OCI-M2 (cell line): ENCODE measurements at regions not wholly inside any gene's neighbourhood (a gene's known extent, or its start where the extent isn't known, plus 50 kb on each side); places are given as distances from the start of the nearest gene placed in this dataset.

Source experiments
- DNase-seq: peaks from one replicate; lab custom pipeline; 2025; ENCODE audit not compliant: unreplicated experiment; lab: John Stamatoyannopoulos, UW

- no peak for DNase-seq
Measured at GRCh38 chr20:21033817-21034216, 72.3 kb downstream of the LINC00237 start.

GRCh38 chr20:21031666-21032065 lies 74.5 kb downstream of the LINC00237 start:
- DNase-seq = no peak

GRCh38 chr20:21029341-21029740 lies 76.8 kb downstream of the LINC00237 start:
- no peak for DNase-seq

DNA sequence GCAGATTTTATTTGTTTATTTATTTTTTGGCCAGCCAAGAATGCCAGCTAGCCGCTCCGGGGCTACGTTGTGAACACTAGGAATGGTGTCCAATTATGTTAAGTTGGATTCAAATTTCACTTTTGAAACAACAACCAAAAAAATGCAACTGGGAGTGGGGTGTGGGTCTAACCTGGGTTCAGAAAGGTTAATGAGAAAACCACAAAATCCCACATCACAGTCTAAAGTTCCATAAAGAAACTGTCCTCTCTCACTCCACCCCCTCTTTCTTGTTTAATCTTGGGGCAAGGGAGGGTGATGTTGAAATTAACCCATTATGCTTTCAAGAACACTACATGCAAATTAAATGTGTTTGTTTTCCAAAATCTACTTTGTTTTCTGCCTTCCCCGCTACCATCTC lies 77.2 kb downstream of the LINC00237 start:
- no peak for DNase-seq

DNA sequence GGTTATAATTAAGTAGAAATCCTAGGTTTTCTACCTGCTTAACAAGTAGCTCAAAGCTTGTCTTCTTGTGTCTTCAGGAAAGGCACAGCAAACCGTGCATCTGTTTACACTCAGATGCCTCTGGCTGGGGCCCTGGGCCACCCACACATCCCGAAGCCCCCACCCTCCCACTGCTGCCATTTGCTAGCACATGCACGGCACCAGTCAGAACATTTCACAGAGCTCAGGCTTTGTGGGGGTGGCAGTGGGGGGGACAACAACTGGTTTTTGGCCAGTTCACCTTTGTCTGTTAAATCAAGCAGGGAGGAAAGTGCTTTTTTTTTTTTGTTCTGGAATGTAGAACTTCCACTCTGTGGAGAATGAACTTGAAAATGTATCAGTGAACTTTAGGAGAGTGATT lies 77.7 kb downstream of the LINC00237 start:
- no peak for DNase-seq

DNA sequence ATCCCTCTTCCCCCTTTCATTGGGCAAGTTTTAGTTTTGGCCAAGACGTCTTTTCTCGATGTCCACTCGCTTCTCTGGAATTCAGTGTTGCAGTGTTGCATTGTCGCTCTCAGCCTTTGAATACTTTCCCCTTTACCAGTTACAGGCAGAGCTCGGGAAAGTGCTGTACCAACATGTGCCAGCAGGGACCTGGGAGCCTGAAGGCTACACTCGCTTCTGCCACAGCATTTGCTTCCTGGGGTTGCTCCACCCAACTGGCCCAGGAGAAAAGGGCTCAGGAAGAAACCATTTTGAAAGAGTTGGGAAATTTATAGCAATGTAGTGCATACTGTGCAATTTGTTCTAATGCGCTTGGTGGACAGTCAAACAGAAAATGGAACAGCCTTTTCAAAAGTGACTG lies 78.6 kb downstream of the LINC00237 start:
- no peak for DNase-seq

- no peak for DNase-seq
Measured at GRCh38 chr20:21026951-21027350, 79.2 kb downstream of the LINC00237 start.

- DNase-seq = no peak
Measured at GRCh38 chr20:21024420-21024819, 81.7 kb downstream of the LINC00237 start.

DNA sequence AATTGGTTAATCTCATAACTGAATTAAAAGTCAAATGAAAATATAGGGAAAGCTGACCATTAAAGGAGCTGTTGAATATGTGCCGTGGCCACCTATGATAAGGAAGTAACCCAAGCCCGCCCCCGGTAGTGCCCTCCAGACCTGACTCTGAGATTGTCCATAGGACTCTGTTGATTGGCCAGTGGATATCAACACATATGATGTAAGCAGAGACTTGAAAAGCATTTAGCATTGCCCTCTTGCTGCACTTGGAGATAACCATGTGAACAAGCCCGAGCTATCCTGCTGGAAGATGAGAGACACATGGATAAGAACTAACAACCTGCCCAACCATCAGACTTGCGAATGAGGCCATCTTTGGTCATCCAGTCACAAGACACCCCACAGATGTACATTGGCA lies 83.2 kb downstream of the LINC00237 start:
- no peak for DNase-seq

- no peak for DNase-seq
Measured at GRCh38 chr20:21021472-21021790, 84.7 kb downstream of the LINC00237 start.

DNA sequence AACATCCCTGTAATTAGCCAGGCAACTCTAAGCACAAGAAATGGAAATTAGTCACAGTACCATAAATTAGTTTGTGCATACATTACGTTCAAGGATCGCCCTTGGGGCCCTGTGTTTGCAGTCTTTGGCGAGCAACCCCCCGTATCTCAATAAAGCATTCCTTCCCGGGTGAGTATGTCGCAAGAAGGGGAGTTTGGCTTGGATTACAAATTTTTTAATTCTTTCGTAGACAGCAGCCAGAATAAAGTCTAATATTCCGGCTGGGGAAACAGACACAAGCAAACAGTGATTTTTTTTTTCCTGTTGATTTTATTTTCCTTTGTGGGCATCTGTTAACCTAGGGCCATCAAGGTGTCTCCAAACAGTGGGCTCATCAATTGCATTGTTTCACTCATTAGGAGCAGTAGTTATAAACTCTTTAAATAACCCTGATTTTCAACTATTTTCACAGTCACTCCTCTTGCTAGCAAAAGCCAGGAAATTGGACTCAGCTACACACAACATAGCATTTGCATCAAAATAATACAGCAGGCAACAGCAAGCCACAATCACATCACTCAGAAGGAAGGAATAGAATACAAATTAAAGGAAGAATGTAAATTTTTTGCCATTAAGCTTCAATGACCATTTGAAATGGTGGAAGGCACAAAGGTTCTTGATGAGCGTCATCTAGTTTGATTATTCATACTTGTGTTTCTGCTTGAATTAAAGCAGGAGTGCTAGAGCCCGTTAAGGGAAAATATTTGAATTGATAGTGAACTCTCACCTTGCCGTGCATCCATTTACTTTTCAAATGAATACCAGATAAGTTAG lies 85.3 kb downstream of the LINC00237 start:
- DNase-seq = no peak

DNA sequence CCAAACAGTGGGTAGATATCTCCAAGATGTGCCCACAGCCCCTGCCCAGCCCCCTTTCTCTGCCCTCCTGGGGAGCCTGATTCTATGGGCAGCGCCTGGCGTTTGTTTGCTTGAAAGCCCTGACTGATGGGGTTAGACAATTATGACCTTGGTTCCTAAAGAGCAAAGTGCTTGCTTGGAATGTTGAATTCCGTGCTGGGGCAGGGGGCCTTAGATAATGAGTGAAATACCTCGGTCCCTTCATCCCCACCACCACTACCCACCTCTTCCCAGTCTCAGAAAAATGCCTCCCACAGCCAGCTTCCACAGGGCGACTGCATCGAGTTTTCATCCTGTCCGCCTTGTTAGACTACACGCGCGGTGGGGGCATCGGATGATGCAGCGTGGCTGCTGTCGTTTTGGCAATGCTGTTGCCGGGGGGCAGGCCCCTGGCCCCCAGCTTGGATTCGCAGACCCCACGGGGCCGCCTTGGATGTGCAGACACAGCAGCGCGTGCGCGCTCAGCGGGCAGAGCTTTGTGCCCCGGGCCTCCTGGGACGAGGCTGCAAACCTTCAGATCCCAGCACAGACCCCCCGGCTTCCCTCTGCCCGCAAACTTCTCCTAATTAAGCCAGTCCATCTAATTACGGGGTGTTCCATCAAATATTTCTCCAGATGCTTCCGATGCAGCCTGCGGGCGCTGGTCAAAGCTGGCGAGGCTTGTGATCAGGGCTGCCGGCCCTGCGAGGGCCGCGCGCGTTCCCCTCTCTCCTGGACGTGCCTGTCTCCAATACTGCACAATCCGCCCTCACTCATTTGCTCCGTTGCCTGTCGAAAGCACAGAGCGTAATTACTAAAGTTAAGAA lies 86.1 kb downstream of the LINC00237 start:
- DNase-seq = no peak

DNA sequence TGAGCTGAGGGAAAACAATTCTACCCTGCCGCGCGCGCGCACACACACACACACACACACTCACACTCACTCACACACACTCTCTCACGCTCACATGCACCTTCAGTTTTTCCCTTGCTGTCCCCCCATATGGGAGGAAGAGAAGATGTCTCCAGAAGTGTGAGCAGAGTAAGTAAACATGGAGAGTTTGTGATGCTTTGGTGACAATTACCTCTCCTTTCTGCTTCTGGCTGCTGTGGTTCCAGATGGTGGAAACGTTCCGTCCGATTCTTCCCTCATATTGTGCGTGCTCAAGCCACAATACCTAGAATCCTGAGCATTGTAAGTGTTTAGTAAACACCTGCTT lies 86.7 kb downstream of the LINC00237 start:
- no peak for DNase-seq

DNA sequence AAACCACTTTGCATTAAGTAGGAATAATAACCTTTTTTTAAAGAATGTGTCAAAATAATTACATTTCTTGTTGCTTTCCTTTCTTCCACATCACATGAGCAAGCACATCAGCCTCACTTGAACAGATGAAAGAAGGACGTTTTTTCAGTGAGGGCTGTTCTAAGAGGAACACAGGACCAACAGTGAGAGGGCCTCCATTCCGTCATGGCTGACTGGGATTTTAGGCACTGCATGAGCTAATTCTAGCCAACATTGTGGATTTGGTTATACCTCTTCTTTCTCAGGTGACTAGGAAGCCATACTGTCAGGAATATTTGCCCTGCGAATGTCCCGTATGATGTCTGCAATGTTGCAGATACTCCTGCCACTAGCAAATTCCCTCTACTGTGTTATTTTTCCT lies 87.6 kb downstream of the LINC00237 start:
- no peak for DNase-seq

GRCh38 chr20:21017528-21018085 lies 88.6 kb downstream of the LINC00237 start:
- DNase-seq = no peak

- DNase-seq = no peak
Measured at GRCh38 chr20:21016751-21017150, 89.4 kb downstream of the LINC00237 start.

DNA sequence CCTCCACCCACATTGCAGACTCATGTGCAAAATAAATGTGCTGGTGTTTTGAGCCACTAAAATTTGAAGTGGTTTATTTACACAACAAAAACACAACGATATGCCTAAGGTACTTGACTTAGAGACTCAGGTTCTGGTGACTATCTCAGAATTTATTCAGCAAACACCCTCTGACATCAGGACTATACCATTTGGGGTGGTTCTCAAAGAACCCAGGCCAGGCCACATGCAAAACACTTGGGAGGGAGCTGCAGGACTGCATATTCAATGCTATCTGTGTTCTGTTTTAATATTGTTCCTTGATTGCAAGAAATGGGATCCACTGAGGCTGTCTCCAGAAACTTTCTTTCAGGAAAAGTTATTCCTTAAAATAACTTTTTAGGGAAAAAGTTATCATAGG lies 91.6 kb downstream of the LINC00237 start:
- DNase-seq = no peak

- DNase-seq = no peak
Measured at GRCh38 chr20:21008951-21009350, 97.2 kb downstream of the LINC00237 start.

DNA sequence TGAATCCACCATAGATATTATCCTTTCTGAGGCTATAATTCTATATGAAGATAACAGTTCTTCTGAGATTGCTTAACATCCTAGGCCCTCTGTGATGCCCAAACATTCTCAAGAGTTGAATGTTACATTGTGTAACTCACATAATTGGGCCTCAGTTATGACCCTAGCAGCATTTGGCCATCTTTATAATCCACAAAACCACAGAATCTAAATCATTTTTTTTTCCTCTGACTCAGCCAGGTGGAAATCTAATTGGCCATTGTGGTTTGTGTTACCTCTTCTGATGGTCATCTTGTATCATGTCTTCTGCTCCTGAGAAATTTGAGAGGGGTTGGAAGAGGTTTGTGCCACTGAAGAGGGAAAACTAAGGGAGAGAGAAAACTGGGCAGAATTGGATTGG lies 99.5 kb downstream of the LINC00237 start:
- no peak for DNase-seq

- no peak for DNase-seq
Measured at GRCh38 chr20:21004386-21005076, 101.6 kb downstream of the LINC00237 start.

- no peak for DNase-seq
Measured at GRCh38 chr20:21003902-21004301, 102.3 kb downstream of the LINC00237 start.

GRCh38 chr20:21002486-21002885 lies 103.7 kb downstream of the LINC00237 start:
- no peak for DNase-seq
